DMS153 (cell line): ENCODE measurements at regions not wholly inside any gene's neighbourhood (a gene's known extent, or its start where the extent isn't known, plus 50 kb on each side); places are given as distances from the start of the nearest gene placed in this dataset.

ENCODE experiments used
- DNase-seq: peaks from one replicate; lab custom pipeline; 2025; lab: John Stamatoyannopoulos, UW

- DNase-seq: no peak
These were observed 138.1 kb upstream of the POM121L12 start for GRCh38 chr7:52897288-52897687.

DNA sequence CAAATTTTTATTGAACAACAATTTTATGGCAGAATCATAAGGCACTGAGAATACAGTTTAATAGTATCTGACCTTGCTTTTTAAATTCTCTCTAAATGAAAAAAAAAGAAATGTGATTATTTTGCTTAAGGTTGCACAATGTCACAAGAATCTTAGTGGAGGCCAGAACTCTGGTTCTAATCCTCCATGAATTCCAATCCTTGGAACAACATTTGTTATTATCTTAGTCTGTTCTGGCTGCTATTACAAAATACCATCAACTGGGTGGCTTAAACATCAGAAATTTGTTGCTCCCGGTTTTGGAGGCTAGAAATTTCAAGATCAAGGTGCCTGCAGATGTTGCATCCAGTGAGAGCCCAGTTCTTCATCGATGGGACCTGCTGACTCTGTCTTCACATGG, 158.2 kb upstream of the POM121L12 start:
- DNase-seq: no peak

DNA sequence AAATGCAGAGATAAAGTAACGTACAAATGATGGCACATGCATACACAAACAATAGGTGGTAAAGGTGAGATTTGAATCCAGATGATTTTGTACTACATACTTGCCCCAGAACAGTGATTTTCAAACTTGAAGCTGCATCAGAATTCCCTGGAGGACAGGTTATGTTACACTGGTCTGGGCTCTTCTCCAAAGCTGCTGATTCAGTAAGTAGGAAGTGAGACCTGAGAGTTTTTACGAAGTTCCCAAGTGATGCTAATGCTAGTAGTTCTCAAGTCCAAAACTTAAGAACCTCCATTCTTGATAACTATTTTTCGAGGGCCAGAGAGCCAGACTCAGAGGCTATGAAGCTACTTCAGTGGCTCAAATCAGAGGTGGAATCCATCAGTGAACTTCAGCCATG, 159.0 kb upstream of the POM121L12 start:
- no peak for DNase-seq

GRCh38 chr7:52863652-52864051, 171.8 kb upstream of the POM121L12 start:
- DNase-seq: no peak

DNA sequence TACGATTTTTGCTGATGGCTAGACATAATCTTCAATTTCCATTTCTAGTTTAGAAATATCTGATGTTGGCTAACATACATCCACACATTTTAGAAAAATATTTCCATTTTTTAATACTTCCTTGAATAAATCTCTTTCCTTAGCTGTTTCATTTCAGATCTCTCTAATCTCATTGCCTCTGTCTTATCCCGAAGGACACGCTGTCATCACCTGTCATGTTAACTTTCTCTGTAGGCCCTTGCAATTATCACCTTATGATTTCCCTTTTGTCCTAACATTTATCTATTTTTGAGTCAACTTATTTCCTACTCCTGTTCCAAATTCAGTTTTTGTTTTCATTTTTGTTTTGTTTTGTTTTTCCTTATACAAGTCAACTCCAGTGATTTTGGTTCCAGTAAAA, 173.1 kb upstream of the POM121L12 start:
- DNase-seq: no peak

GRCh38 chr7:52857367-52857766, 178.1 kb upstream of the POM121L12 start:
- DNase-seq: no peak

- DNase-seq: no peak
These were observed 180.8 kb upstream of the POM121L12 start for GRCh38 chr7:52854681-52855080.

- no peak for DNase-seq
These were observed 183.9 kb upstream of the POM121L12 start for GRCh38 chr7:52851547-52851946.

- DNase-seq: no peak
These were observed 192.0 kb upstream of the POM121L12 start for GRCh38 chr7:52843436-52843835.

- no peak for DNase-seq
These were observed 193.1 kb upstream of the POM121L12 start for GRCh38 chr7:52842202-52842900.

DNA sequence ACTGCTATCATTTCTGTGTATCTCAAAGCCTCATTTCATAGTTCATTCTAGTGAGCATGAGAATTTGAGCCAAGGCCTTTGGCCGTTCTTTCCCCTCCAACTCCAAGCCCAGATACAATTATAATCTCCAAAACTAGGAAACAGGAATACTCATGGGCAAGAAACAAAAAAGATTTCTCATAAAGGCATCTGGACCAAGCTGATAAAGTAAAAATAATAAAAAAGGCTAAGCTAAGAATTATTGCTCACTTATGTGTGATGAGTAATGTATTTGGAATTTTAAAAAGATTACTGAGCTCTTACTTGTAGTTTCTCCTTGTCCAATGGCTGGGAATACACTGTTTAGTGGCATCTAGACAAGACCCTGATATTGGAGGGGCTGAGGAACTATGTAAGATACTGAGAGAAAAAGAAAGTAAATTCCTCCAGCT, 196.4 kb upstream of the POM121L12 start:
- no peak for DNase-seq

- DNase-seq: no peak
These were observed 204.1 kb upstream of the POM121L12 start for GRCh38 chr7:52831321-52831720.

GRCh38 chr7:52830801-52831200, 204.6 kb upstream of the POM121L12 start:
- no peak for DNase-seq

- DNase-seq: no peak
These were observed 208.7 kb upstream of the POM121L12 start for GRCh38 chr7:52826515-52827265.

- no peak for DNase-seq
These were observed 209.8 kb upstream of the POM121L12 start for GRCh38 chr7:52825611-52826010.

DNA sequence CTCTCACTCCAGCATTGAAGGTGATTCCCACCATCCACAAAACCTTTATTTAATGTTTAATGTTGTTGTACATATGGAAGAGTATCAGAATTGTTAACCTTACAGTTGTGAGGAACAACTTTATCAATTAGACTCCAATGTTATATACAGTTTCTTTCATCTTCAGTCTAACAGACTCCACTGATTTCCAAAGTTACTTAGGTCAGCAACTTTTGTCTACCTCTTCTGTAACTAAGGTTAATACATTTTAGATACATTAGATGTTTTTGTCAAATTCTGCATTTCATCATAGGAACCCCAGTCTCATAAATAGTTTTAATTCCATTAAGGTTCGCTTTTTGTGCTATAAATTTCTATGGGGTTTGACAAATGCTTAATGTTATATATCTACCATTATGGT, 223.9 kb upstream of the POM121L12 start:
- no peak for DNase-seq

DNA sequence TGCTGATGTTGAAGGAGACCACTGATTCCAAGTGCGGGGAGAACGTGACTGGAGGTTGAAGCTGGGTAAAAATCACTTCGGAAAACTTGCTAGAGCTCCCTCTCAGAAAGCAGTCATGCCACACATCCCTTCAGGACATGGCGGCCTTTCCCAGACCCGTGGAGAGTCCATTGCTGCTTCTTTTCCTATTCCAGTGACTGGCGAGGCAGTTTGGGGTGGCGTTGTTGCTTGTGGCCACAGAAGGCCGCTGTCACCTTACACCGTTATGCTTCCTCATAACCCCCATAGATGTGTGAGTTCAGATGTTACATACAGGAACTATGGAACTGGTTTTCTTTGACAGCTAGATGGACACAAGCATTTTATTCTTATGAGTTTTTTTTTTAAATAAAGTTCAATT, 235.6 kb upstream of the POM121L12 start:
- no peak for DNase-seq

GRCh38 chr7:52797801-52798200, 237.6 kb upstream of the POM121L12 start:
- no peak for DNase-seq

DNA sequence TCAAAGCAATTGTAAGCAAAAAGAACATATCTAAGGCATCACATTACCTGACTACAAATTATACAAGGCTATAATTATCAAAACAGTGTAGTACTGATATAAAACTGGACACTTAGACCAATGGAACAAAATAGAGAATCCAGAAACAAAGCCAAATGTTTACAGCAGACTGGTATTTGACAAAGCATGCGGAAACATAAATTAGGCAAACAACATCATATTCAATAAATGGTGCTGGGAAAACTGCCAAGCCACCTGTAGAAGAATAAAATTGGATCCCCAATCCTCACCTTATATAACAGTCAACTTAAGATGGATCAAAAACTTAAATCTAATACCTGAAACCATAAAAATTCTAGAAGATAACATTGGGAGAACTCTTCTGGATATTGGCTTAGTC, 240.8 kb upstream of the POM121L12 start:
- peak; percentile 72 for DNase-seq

- DNase-seq: no peak
These were observed 244.2 kb upstream of the POM121L12 start for GRCh38 chr7:52791176-52791700.

- no peak for DNase-seq
These were observed 249.3 kb upstream of the POM121L12 start for GRCh38 chr7:52786174-52786573.

GRCh38 chr7:52782348-52782747, 253.1 kb upstream of the POM121L12 start:
- DNase-seq: no peak

- DNase-seq: no peak
These were observed 254.2 kb upstream of the POM121L12 start for GRCh38 chr7:52781250-52781649.
